ENCODE measurements at regions not wholly inside any gene's neighbourhood (a gene's known extent, or its start where the extent isn't known, plus 50 kb on each side); places are given as distances from the start of the nearest gene placed in this dataset.

DNA sequence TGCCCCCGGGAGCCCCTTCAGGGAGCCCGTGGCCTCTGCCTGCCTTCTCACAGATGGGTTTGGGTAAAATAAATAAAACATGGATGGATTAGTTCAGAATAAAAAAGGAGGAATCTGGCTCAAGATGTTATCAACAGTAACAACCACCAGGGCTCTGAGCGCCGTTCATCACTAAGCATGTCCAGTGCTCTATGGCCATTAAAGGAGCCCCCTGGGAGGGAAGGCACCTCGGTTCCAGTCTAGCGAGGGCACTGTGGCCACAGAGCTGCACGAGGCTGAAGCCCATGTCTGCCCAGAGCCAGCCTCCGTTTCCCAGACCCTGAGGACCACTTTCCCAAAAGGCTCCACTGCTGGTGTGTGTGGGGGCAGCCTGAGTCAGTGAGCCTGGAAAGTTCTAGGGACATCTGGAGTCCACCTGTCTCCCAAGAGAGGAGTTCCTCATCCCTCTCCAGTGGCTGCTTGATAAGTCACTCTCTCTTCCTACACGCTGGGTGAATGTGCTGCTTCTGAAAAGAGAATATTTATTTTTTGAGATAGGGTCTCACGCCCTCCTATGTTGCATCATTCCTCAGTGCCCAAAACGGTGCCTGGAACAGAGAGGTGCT is 614.6 kb downstream of the TBC1D22A start:
- no peak overlapping the region for H3K4me3 Mint-ChIP-seq
- H3K4me1 Mint-ChIP-seq = no peaks in the 10 kb centered on the region
- ATAC-seq (ENCODE audit: low read depth) = no peak

GRCh38 chr22:47376322-47376700 is 613.9 kb downstream of the TBC1D22A start:
- ATAC-seq (ENCODE audit: low read depth) = no peak
- no peaks in the 10 kb centered on the region for H3K4me1 Mint-ChIP-seq
- no peak overlapping the region for H3K4me3 Mint-ChIP-seq
- H3K27me3 Mint-ChIP-seq = peaks cover 5% of the 10 kb centered on the region
- peaks cover 5% of the 10 kb centered on the region for H3K36me3 Mint-ChIP-seq
- H3K27ac Mint-ChIP-seq = no peak overlapping the region
- H3K9me3 Mint-ChIP-seq = peaks cover 5% of the 10 kb centered on the region
- no peak for DNase-seq (ENCODE audit: low spot score in 2 of 2)

More for the DNA sequence above, 614.6 kb downstream of the TBC1D22A start:
- Mint-ChIP-seq H3K36me3 (peaks cover 5% of the 10 kb centered on the region), H3K27me3 (peaks cover 3% of the 10 kb centered on the region), H3K9me3 (peaks cover 5% of the 10 kb centered on the region), H3K27ac (no peak overlapping the region)
- no peak for DNase-seq (ENCODE audit: low spot score in 2 of 2)

DNA sequence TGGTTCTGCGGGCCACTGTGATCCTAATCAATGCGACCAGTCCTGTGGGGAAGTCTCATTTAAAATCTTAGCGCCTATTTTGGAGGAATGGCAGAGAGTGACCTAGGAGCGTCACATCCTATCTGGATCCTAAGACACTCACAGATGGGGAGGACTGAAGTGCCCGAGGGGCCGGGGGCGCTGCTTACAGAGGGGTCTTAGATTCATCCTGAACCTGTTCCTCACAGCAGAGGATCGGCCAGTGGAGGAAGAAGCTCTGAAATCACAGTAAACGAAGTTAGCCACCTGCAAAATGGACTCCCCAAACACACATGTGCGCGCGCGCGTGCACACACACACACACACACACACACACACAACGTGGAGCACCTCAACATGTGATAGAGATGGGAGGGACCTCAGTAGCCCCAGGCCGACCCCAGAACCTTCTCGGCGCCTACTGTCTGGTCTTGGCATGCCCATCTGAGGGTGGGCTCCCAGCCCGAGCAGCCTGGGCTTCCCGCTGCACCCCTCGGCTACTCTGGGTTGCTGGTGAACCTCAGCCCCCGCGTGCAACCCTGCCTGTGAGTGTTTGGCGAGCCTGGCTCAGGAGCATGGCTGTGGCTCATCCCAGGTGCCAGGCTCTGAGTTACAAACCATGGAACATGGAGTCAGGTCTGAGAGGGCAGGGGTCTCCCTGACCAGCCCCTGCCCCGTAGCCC is 613.3 kb downstream of the TBC1D22A start:
- Mint-ChIP-seq H3K27me3 (peaks cover 5% of the 10 kb centered on the region), H3K36me3 (peaks cover 5% of the 10 kb centered on the region), H3K4me3 (no peak overlapping the region), H3K27ac (no peak overlapping the region), H3K9me3 (peaks cover 5% of the 10 kb centered on the region), H3K4me1 (no peaks in the 10 kb centered on the region)
- no peak for ATAC-seq (ENCODE audit: low read depth)
- DNase-seq (ENCODE audit: low spot score in 2 of 2) = no peak

GRCh38 chr22:47374901-47375575 is 612.6 kb downstream of the TBC1D22A start:
- H3K4me1 Mint-ChIP-seq = no peaks in the 10 kb centered on the region
- H3K27me3 Mint-ChIP-seq = peaks cover 8% of the 10 kb centered on the region
- no peak overlapping the region for H3K4me3 Mint-ChIP-seq
- H3K9me3 Mint-ChIP-seq = peaks cover 5% of the 10 kb centered on the region
- peaks cover 5% of the 10 kb centered on the region for H3K36me3 Mint-ChIP-seq
- no peak for ATAC-seq (ENCODE audit: low read depth)
- DNase-seq (ENCODE audit: low spot score in 2 of 2) = no peak
- H3K27ac Mint-ChIP-seq = no peak overlapping the region

DNA sequence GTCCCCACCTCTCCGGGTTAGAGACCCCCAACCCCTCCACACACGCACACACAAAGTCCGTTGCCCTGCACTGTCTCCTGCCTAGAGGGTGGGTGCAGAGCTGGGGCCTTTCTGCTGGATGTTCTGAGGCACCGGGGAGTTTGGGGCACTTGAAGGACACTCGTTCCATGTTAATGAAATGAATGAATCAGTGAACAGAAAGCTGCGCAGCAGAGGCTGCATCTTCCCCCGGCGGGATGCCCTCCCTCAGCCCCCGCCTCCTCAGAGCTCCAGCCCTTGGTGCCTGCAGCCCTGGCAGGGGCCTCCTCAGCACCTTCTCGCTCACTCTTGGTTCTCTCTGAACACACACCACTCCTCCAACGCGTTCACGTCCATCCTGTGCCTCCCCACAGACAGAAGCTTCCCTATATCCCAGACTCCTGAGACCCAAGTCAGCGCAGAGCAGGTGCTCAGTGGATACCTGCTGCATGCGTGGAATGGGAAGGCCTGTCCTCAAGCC is 611.9 kb downstream of the TBC1D22A start:
- Mint-ChIP-seq H3K9me3 (peaks cover 5% of the 10 kb centered on the region), H3K4me3 (no peak overlapping the region), H3K27me3 (peaks cover 13% of the 10 kb centered on the region), H3K27ac (no peak overlapping the region), H3K4me1 (no peaks in the 10 kb centered on the region), H3K36me3 (peaks cover 5% of the 10 kb centered on the region)
- DNase-seq (ENCODE audit: low spot score in 2 of 2) (no peak), ATAC-seq (ENCODE audit: low read depth) (no peak)

- H3K4me3 Mint-ChIP-seq = no peak overlapping the region
- H3K36me3 Mint-ChIP-seq = peaks cover 4% of the 10 kb centered on the region
- no peaks in the 10 kb centered on the region for H3K4me1 Mint-ChIP-seq
- H3K27me3 Mint-ChIP-seq = peaks cover 13% of the 10 kb centered on the region
- no peak for DNase-seq (ENCODE audit: low spot score in 2 of 2)
- ATAC-seq (ENCODE audit: low read depth) = no peak
- H3K27ac Mint-ChIP-seq = no peak overlapping the region
- peaks cover 3% of the 10 kb centered on the region for H3K9me3 Mint-ChIP-seq
Measured at GRCh38 chr22:47373648-47374272, 611.3 kb downstream of the TBC1D22A start.

GRCh38 chr22:47372596-47373385 is 610.3 kb downstream of the TBC1D22A start:
- Mint-ChIP-seq H3K4me3 (no peak overlapping the region), H3K27ac (no peak overlapping the region), H3K4me1 (no peaks in the 10 kb centered on the region), H3K9me3 (no peaks in the 10 kb centered on the region), H3K27me3 (peaks cover 13% of the 10 kb centered on the region), H3K36me3 (no peaks in the 10 kb centered on the region)
- DNase-seq (ENCODE audit: low spot score in 2 of 2) = no peak
- ATAC-seq (ENCODE audit: low read depth) = no peak

DNA sequence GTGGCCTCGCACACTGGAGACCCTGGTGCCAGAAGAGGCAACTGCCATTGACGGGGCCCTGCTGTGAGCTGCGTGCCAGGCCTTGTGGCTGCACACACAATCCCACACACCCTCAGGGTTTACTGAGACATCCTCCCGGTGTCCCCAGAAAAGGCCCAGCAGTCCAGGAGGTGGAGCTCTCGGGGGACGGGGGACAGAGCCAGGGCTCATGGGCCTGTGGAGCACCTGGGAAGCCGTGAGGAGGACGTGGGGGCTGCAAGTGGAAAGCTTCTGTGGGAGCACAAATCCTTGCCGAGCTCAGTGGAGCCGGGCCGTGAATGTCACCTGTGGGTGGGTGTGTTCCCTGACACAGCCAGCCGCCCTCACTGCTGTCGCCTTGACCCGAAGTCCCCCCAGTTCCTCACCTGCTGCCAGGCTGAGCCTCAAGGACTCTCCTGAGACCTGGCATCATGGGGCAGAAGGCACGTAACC is 609.7 kb downstream of the TBC1D22A start:
- no peak for ATAC-seq (ENCODE audit: low read depth)
- Mint-ChIP-seq H3K4me3 (no peak overlapping the region), H3K4me1 (no peaks in the 10 kb centered on the region), H3K9me3 (peaks cover under 1% of the 10 kb centered on the region), H3K27ac (no peak overlapping the region), H3K36me3 (no peaks in the 10 kb centered on the region), H3K27me3 (peaks cover 14% of the 10 kb centered on the region)
- DNase-seq (ENCODE audit: low spot score in 2 of 2) = no peak

- Mint-ChIP-seq H3K27me3 (peaks cover 15% of the 10 kb centered on the region), H3K27ac (no peak overlapping the region)
- no peak for DNase-seq (ENCODE audit: low spot score in 2 of 2)
Measured at GRCh38 chr22:47371263-47372090, 609.0 kb downstream of the TBC1D22A start.

GRCh38 chr22:47370448-47371262 is 608.2 kb downstream of the TBC1D22A start:
- Mint-ChIP-seq H3K27me3 (peaks cover 15% of the 10 kb centered on the region), H3K36me3 (no peaks in the 10 kb centered on the region), H3K27ac (no peak overlapping the region), H3K4me1 (no peaks in the 10 kb centered on the region), H3K9me3 (peaks cover 1% of the 10 kb centered on the region), H3K4me3 (no peak overlapping the region)
- DNase-seq (ENCODE audit: low spot score in 2 of 2) = no peak
- ATAC-seq (ENCODE audit: low read depth) = no peak

More at GRCh38 chr22:47371263-47372090, 609.0 kb downstream of the TBC1D22A start:
- H3K9me3 Mint-ChIP-seq = peaks cover 1% of the 10 kb centered on the region
- no peaks in the 10 kb centered on the region for H3K4me1 Mint-ChIP-seq
- ATAC-seq (ENCODE audit: low read depth) = no peak
- no peaks in the 10 kb centered on the region for H3K36me3 Mint-ChIP-seq
- no peak overlapping the region for H3K4me3 Mint-ChIP-seq

DNA sequence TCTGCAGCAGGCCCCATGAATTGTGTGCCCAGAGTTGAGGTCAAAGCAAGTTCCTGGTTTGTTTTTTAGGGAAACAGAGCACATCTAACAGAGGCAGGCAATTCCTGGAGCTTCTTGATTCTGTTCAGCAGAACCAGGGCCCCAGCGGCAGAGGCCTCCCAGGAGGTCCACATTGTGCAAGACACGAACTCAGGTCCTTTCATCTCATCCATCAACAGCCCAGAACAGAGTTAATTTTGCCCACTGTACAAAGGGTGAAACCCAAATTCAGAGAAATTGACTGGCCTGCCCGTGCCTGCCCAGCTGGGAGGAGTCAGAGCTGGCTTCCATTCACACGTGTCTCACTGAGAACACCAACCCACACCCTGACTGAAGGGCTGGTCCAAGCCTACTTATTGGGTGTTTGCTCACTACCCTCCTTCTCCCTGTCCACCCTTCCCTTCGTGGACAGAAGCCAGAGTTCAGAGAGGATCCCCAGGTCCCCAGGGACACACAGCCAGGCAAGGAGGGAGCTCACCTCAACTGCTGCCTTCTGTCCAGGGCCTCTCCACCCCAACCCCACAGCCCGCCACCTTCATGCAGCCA is 607.1 kb downstream of the TBC1D22A start:
- ATAC-seq (ENCODE audit: low read depth) (no peak), DNase-seq (ENCODE audit: low spot score in 2 of 2) (no peak)
- Mint-ChIP-seq H3K4me1 (no peaks in the 10 kb centered on the region), H3K27ac (no peak overlapping the region), H3K27me3 (peaks cover 14% of the 10 kb centered on the region), H3K4me3 (no peak overlapping the region), H3K9me3 (peaks cover 1% of the 10 kb centered on the region), H3K36me3 (no peaks in the 10 kb centered on the region)

DNA sequence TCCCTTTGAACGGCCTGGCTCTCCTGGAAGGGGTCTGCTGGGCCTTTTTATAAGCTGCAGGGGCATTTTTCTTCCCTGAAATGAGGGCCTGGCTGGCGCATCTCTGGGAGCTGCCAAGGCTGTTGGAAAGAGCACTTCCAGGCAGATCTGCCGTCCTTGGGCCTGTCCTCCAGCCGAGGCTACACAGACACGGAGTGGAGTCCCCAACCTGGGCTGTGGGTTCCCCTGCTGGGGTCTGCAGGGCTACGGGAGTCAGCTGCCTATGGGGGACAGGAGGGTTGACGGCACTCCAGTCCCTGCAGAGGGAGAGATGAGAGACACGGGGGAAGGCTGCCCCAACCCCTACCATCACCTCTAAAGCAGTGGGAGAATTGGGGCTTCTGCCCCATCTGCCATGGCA is 606.6 kb downstream of the TBC1D22A start:
- ATAC-seq (ENCODE audit: low read depth) (no peak), DNase-seq (ENCODE audit: low spot score in 2 of 2) (no peak)
- Mint-ChIP-seq H3K27me3 (peaks cover 12% of the 10 kb centered on the region), H3K4me3 (no peak overlapping the region), H3K9me3 (peaks cover 1% of the 10 kb centered on the region), H3K27ac (no peak overlapping the region), H3K36me3 (no peaks in the 10 kb centered on the region), H3K4me1 (no peaks in the 10 kb centered on the region)
